ENCODE measurements at regions not wholly inside any gene's neighbourhood (a gene's known extent, or its start where the extent isn't known, plus 50 kb on each side); places are given as distances from the start of the nearest gene placed in this dataset.

- H3K18ac ChIP-seq (ENCODE audit: extremely low read depth, low read length) = no peak overlapping the region
- no peak overlapping the region for H3K14ac ChIP-seq (ENCODE audit: insufficient read length)
- no peak overlapping the region for H2BK12ac ChIP-seq (ENCODE audit: low read depth, low read length)
- no peaks in the 10 kb centered on the region for H3K36me3 ChIP-seq (ENCODE audit: control insufficient read depth in 2 of 4, insufficient read depth in 4 of 4, low read length in 3 of 4)
- H3K4me1 ChIP-seq (replicated peaks in 1 of 4; ENCODE audit: control insufficient read depth in 3 of 4, insufficient read depth in 4 of 4, low read length in 3 of 4) = no peaks in the 10 kb centered on the region; a peak in 1 of 7 replicates
- H3K4ac ChIP-seq (replicated peaks; ENCODE audit: insufficient read length, low read depth, low read length) = no peak overlapping the region
- no peak overlapping the region for H3K27ac ChIP-seq (ENCODE audit: low read depth, low read length)
- no peak overlapping the region for H2AFZ ChIP-seq (ENCODE audit: low read length)
- H4K8ac ChIP-seq (ENCODE audit: extremely low read depth, insufficient read depth, low read length) = no peak overlapping the region
- no peak overlapping the region for H3K9ac ChIP-seq (replicated peaks in 1 of 4; ENCODE audit: extremely low read depth in 1 of 4, low read depth in 3 of 4, low read length in 3 of 4)
- no peak overlapping the region for H3K4me3 ChIP-seq (ENCODE audit: extremely low read depth in 1 of 4, insufficient read depth in 2 of 4, low read depth in 3 of 4, low read length in 4 of 4)
- FAIRE-seq = no peak
- no peaks in the 10 kb centered on the region for H4K20me1 ChIP-seq (replicated peaks in 1 of 2; ENCODE audit: control insufficient read depth in 1 of 2, insufficient read depth in 2 of 2, low read length in 2 of 2)
- no peak overlapping the region for H2BK5ac ChIP-seq (ENCODE audit: low read depth, low read length)
- no peaks in the 10 kb centered on the region for H3K23me2 ChIP-seq (ENCODE audit: low read depth, low read length)
- no peak overlapping the region for H3K23ac ChIP-seq (ENCODE audit: insufficient read length)
- no peak overlapping the region for H2BK120ac ChIP-seq (replicated peaks; ENCODE audit: low read depth, low read length)
- no peak overlapping the region for H2BK15ac ChIP-seq (ENCODE audit: low read length)
- H4K5ac ChIP-seq (ENCODE audit: insufficient read length, low read depth, low read length) = no peak overlapping the region
- no peak overlapping the region for H3K4me2 ChIP-seq (ENCODE audit: insufficient read depth in 1 of 2, low read depth in 2 of 2, low read length in 2 of 2)
- H3K79me1 ChIP-seq (ENCODE audit: low read depth, low read length) = no peaks in the 10 kb centered on the region
- no peaks in the 10 kb centered on the region for H3K9me3 ChIP-seq (ENCODE audit: insufficient read depth in 2 of 2, low read depth in 1 of 2, low read length in 1 of 2)
- H2AK5ac ChIP-seq (ENCODE audit: low read depth, low read length) = no peak overlapping the region
- 86% methylated on average over 10 of the region's 10 CpGs; no CpG with 5 or more reads in 1 of the 2 experiments for WGBS, 2 experiments (ENCODE audit: extremely low coverage in 1 of 2, insufficient coverage in 1 of 2, insufficient read length in 1 of 2, insufficient replicate concordance in 2 of 2, low coverage in 1 of 2, low lambda C conversion rate in 2 of 2, missing lambda C conversion rate in 1 of 2)
- H2BK20ac ChIP-seq (ENCODE audit: low read length) = no peak overlapping the region
- no peaks in the 10 kb centered on the region for H3K27me3 ChIP-seq (replicated peaks in 1 of 4; ENCODE audit: control insufficient read depth in 3 of 4, extremely low read depth in 1 of 4, insufficient read depth in 3 of 4, low read length in 3 of 4)
- no peak overlapping the region for H4K91ac ChIP-seq (replicated peaks; ENCODE audit: insufficient read length, low read length)
- no peak overlapping the region for H3K56ac ChIP-seq (replicated peaks; ENCODE audit: insufficient read length, low read depth, low read length)
- POLR2A ChIA-PET (ENCODE audit: partially characterized antibody) = interaction anchor here (1.4 kb wide), 1 partner anchor 52 kb away, joined by 3 read pairs; no protein-coding TSS in a partner anchor
- CTCF ChIA-PET (ENCODE audit: partially characterized antibody) = interaction anchor here (0.6 to 1.4 kb wide), 3 partner anchors 11 to 126 kb away, joined by 3 to 5 read pairs (median 3); no protein-coding TSS in a partner anchor
- no peak for DNase-seq (ENCODE audit: low read depth in 1 of 2, low spot score in 2 of 2)
- no peaks in the 10 kb centered on the region for H3K79me2 ChIP-seq (ENCODE audit: control insufficient read depth in 1 of 2, insufficient read depth in 2 of 2, low read length in 2 of 2)
These were observed 50.0 kb upstream of the TSC22D2 start for GRCh38 chr3:150357923-150358607.
